ENCODE measurements at regions not wholly inside any gene's neighbourhood (a gene's known extent, or its start where the extent isn't known, plus 50 kb on each side); places are given as distances from the start of the nearest gene placed in this dataset.

DNA sequence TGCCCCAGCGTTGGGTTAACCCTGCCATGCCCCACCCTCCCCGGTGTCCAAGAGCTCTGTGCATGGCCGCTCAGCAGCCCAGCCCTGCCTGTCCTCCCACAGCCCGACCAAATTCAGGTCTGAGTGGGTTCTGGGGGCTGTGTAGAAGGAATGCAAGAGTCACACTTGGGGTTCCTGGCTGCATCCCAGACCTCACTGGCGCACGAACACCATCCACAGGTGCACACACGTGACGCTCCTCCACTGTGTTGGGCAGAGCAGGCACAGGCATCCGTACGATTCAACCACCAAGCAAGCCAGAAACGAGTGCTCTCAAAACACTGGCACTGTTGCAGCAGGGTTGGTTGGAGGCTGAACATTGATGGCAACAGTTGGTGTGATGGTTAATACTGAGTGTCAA, 93.9 kb downstream of the OLFM1 start:
- TF ChIP-seq, protein P1, sequence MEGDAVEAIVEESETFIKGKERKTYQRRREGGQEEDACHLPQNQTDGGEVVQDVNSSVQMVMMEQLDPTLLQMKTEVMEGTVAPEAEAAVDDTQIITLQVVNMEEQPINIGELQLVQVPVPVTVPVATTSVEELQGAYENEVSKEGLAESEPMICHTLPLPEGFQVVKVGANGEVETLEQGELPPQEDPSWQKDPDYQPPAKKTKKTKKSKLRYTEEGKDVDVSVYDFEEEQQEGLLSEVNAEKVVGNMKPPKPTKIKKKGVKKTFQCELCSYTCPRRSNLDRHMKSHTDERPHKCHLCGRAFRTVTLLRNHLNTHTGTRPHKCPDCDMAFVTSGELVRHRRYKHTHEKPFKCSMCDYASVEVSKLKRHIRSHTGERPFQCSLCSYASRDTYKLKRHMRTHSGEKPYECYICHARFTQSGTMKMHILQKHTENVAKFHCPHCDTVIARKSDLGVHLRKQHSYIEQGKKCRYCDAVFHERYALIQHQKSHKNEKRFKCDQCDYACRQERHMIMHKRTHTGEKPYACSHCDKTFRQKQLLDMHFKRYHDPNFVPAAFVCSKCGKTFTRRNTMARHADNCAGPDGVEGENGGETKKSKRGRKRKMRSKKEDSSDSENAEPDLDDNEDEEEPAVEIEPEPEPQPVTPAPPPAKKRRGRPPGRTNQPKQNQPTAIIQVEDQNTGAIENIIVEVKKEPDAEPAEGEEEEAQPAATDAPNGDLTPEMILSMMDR (IDR thresholded peaks at IDR 0.05), result no peak
- no peak for TF ChIP-seq POLR2A (IDR thresholded peaks at IDR 0.05)

Data from right lobe of liver (tissue), 4 donors.